GM18520 (cell line): ENCODE measurements at regions not wholly inside any gene's neighbourhood (a gene's known extent, or its start where the extent isn't known, plus 50 kb on each side); places are given as distances from the start of the nearest gene placed in this dataset.
A peak's percentile ranks its signal among the peaks of the same experiment; 100 is the strongest.

Source experiments
- ATAC-seq: cut with Tn5 transposase; IDR thresholded peaks from one replicate; pipeline ENCODE4 v1.9.1; 2021; ENCODE audit not compliant: unreplicated experiment

DNA sequence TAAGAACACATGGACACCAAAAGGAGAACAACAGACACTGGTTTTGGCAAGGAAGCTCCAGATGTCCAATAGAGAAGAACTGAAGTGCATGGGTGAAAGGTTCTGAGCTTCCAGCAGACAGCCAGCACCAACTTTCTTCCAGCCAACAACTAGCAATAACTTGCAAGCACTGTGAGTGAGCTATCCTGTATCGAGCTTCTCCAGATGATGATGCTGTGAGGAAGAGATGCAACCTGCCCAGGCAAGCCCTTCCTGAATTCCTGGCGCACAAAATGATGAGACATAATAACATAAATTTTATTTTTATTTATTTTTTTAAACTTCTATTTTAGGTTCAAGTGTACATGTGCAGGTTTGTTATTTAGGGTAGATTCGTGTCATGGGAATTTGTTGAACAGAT is 692.1 kb downstream of the DNAJB9 start:
- ATAC-seq, result no peak

- no peak for ATAC-seq
These were observed 696.9 kb downstream of the DNAJB9 start for GRCh38 chr7:109266610-109267009.

DNA sequence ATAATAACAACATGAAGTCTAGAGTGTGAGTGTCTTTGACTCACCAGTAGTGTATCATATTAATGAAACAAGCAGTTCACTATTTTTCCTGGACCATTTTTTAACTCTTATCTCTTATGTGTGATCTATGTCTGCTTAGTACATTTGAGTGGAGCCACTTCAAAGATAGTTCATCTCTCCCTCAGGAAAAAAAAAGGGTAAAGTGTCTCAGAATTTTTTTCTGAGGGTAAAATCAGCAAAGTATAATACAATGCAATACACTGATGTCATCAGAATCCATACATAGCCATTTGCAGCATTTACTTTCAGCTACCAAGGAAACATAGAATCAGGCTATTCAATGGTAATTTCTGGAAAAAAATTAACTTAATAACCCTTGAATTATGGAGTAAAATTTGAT is 706.7 kb downstream of the DNAJB9 start:
- ATAC-seq, result no peak

- ATAC-seq, result no peak
These were observed 713.1 kb downstream of the DNAJB9 start for GRCh38 chr7:109282726-109283125.

- no peak for ATAC-seq
These were observed 715.3 kb downstream of the DNAJB9 start for GRCh38 chr7:109284943-109285342.

DNA sequence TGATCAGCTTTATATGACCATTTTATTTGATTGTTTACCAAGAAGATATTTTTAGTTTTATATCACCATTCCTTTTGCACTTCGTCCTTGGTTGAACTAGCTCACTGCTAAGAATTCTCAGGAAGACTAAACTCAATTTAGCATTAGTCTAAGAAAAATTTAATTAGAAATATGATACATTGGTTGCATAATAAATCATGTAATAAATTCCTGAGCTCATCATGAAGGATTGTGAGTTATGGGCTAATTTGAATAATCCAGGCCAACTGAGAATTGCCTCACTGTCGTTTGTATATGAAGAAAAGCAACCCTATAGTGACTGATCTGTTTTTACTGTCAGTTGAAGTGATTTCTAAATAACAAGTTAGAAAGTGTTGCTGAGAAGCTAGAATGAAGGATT is 725.5 kb downstream of the DNAJB9 start:
- ATAC-seq, result no peak

DNA sequence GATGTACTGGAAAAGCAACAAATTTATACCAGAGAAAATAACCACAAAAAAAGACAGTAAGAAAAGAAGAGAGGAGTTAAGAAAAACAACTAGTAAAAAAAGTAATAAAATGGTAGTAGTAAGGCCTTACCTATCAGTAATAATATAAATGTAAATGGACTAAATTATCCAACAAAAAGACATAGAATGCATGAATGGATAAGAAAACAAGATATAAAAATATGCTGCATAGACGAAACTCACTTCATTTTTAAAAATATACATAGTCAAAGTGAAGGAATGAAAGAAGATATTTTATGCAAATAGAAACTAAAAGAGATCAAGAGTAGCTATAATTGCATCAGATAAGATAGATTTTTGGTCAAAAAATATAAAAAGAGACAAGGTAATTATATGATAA is 739.1 kb downstream of the DNAJB9 start:
- no peak for ATAC-seq

GRCh38 chr7:109309790-109310189 is 740.1 kb downstream of the DNAJB9 start:
- no peak for ATAC-seq

DNA sequence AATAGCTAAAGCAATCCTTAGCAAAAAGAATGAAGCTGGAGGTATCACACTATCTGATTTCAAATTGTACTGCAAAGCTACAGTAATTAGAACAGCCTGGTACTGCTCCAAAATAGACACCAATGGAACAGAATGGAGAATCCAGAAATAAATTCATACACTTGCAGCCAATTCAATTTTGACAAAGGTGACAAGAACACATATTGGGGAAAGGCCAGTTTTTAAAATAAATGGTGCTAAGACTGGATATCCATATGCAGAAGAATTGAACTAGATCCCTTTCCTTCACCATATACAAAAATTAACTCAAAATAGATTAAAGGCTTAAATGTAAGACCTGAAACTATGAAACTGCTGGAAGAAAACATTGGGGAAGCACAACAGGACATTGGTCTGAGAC is 748.5 kb downstream of the DNAJB9 start:
- no peak for ATAC-seq

DNA sequence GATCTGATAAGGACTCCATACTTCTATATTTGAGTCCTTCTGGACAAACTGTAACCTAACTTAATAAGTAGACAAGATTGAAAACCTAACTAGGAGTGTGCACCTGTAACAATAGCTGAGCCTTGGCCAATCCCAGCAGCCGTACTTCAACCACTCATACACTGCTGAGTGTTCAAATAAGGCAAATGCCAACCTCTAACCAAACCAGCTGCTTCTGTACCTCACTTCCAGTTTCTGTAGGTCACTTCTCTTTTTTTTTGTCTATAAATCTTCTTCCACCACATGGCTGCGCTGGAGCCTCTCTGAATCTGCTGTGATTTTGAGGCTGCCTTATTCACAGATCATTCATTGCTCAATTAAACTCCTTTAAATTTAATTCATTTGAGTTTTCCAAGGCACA is 753.2 kb downstream of the DNAJB9 start:
- ATAC-seq, result peak; percentile 81

DNA sequence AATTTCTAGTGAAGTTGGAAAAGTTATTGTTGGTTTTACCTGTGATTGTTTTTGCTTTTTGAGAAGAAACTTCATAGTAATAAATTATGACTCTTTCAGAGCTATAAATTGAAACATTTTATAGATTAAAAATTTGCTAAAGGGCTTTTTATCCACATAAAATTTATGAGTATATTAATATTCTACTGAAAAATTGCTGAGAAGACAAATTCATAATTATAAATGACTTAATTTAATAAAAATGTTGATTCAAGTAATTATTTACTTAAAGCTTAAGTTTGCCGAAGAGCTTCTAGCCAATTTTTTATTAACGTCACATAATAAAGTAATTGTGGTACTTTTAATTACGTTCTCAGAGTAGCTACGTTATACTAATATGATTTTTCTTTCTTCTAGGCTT is 761.7 kb downstream of the DNAJB9 start:
- ATAC-seq, result no peak

- ATAC-seq, result no peak
These were observed 766.3 kb downstream of the DNAJB9 start for GRCh38 chr7:109335951-109336350.

DNA sequence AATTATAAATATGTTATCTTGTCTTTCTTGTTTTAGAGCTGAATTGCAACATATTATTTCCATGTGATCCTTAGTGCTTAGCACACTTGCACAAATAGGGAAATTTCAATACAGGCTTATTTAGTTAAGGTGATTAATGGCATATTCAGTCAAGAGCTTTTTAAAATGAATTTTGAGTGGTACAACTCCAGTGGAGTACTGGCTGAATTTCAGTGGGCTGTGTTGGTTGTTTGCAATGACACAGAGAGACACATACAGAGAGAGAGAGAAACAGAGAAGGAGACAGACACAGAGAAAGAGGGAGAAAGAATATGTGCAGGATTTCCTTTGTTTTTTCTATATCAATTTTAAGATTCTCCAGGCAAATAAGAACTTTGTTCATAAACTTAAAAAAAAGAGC is 766.9 kb downstream of the DNAJB9 start:
- ATAC-seq, result no peak

GRCh38 chr7:109343678-109344077 is 774.0 kb downstream of the DNAJB9 start:
- ATAC-seq, result no peak

GRCh38 chr7:109351493-109351892 is 781.8 kb downstream of the DNAJB9 start:
- ATAC-seq, result no peak

- ATAC-seq, result no peak
These were observed 784.3 kb downstream of the DNAJB9 start for GRCh38 chr7:109354000-109354399.

- no peak for ATAC-seq
These were observed 784.9 kb downstream of the DNAJB9 start for GRCh38 chr7:109354552-109354951.

DNA sequence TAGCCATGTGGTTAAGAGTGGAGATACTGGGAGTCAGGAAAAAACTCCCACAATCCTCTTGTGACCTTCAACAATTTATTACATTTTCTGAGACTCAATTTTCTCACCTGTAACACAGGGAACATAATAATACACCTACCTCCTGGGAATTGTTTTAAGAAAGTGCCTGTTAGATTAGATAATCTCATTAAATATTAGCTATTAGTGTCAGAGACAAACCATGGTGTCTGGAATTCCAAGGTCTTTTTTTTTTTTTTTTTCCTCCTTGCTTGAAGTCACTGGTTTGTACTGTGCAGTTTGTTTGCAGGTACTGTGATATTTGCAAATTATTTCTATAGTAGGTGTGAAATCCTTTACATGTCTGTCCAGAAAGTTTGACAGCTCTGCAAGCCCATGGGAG is 806.1 kb downstream of the DNAJB9 start:
- no peak for ATAC-seq

GRCh38 chr7:109376576-109376975 is 806.9 kb downstream of the DNAJB9 start:
- no peak for ATAC-seq

DNA sequence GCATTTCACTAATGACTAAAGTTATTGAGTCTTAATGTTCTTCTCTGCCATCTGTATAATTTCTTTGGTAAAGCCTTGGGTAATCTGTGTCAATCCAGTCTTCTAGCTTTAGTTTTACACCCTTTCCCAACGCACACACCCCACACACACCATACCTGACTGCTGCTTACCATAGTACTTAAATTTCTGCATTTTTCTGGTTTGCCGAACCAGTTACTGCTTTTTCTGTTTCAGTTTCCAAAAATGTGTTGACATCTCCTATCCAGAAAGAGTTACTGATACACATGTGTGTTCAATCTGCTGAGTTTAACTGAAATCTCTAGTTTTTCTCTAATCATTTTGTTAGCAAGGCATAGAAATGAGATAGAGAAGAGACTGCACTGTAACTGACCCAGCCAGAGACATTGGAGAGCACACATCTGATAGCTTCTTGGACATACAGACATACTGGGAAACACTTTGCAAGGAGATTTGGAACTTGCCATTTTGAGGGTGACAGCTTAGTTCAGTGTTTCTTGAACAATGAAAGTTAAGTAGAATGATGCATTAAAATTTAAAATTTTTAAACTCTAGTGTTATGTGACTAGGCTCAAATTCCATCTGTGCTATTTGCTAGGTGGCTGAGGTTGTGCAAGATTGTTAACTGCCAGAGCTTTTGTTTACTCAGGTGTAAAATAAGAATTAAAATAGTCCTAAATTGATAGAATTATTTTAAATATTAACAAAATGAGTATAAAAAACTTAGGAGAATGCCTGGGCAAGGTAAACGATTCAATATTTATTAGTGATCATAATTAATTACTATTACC is 807.6 kb downstream of the DNAJB9 start:
- ATAC-seq, result no peak

DNA sequence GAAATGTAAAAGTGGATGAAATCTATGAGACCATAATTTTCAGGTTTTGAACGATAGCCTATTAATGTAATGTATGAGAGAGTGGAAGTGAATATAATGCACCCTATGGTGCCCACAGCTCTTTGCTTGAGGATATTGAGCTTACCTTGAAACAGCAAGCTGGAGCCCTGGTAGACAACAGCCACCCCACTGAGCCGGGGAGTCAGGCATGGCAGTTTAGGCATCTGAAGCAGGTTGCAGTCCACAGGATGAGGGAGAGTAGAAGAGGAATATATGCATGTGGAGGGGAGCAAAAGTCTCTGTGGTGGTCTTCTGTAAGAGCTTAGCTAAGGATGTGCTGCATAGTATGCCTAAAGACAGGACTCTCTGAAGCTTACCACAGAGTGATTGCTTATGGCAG is 817.3 kb downstream of the DNAJB9 start:
- ATAC-seq, result no peak

DNA sequence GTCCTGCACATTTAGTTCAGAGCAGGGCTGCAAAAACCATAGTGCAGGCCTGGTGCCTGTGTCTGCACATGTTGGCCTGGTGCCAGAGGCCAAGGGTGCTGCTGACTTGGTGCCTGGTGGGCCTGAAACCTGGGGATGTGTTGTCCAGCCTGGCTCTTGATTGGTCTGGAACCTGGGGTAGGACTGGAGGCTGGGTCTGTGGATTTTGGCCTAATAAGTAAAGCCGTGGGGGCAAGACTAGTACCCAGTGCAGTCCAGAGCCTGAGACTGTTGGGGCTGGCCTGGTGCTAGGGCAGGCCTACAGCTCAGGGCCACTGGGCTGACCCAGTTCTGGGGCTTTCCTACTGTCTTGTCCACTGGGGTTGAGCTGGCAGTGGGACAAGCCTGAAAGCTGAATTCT is 817.9 kb downstream of the DNAJB9 start:
- ATAC-seq, result no peak

GRCh38 chr7:109391240-109391639 is 821.6 kb downstream of the DNAJB9 start:
- no peak for ATAC-seq
